ENCODE measurements at regions not wholly inside any gene's neighbourhood (a gene's known extent, or its start where the extent isn't known, plus 50 kb on each side); places are given as distances from the start of the nearest gene placed in this dataset.

DNA sequence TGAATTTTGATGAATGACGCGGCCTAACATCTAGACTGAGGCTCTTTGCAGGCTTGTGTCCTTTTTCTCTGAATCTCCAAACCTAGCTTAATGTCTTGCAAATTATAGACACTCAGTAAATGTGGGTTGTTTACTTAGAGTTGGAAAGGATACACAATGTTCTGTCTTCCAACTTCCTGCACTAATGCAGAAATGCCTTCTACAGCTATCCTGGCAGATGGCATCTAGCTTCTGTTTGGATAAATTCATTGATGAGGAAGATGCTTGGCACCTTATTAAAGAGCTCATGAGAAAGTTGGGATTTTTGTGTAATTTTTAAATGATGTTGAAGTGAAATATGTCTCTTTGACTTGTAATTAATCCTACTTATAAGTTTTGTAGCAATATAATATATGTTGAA, 1822.2 kb downstream of the MAT2B start:
- H3K9me3 Mint-ChIP-seq = no peaks in the 10 kb centered on the region
- peaks cover 14% of the 10 kb centered on the region for H3K4me1 Mint-ChIP-seq
- CTCF ChIA-PET = no interaction called here
- TF ChIP-seq ZNF317 (CRISPR knock-in tag; IDR thresholded peaks at IDR 0.05; ENCODE audit: borderline replicate concordance, low read depth) (no peak), SMAD3 (CRISPR knock-in tag; IDR thresholded peaks at IDR 0.05; ENCODE audit: borderline replicate concordance) (no peak), NR3C1 (CRISPR knock-in tag; conservative IDR thresholded peaks at IDR 0.05; ENCODE audit: low read depth) (no peak), JAZF1 (CRISPR knock-in tag; IDR thresholded peaks at IDR 0.05) (no peak), ZNF232 (CRISPR knock-in tag; IDR thresholded peaks at IDR 0.05) (no peak), ETV6 (CRISPR knock-in tag; IDR thresholded peaks at IDR 0.05) (no peak), NR1H2 (CRISPR knock-in tag; IDR thresholded peaks at IDR 0.05) (no peak), ZNF671 (CRISPR knock-in tag; IDR thresholded peaks at IDR 0.05) (no peak), ZNF423 (CRISPR knock-in tag; IDR thresholded peaks at IDR 0.05) (no peak), HMGA2 (CRISPR knock-in tag; IDR thresholded peaks at IDR 0.05) (no peak)
- TF ChIP-seq, protein P1, sequence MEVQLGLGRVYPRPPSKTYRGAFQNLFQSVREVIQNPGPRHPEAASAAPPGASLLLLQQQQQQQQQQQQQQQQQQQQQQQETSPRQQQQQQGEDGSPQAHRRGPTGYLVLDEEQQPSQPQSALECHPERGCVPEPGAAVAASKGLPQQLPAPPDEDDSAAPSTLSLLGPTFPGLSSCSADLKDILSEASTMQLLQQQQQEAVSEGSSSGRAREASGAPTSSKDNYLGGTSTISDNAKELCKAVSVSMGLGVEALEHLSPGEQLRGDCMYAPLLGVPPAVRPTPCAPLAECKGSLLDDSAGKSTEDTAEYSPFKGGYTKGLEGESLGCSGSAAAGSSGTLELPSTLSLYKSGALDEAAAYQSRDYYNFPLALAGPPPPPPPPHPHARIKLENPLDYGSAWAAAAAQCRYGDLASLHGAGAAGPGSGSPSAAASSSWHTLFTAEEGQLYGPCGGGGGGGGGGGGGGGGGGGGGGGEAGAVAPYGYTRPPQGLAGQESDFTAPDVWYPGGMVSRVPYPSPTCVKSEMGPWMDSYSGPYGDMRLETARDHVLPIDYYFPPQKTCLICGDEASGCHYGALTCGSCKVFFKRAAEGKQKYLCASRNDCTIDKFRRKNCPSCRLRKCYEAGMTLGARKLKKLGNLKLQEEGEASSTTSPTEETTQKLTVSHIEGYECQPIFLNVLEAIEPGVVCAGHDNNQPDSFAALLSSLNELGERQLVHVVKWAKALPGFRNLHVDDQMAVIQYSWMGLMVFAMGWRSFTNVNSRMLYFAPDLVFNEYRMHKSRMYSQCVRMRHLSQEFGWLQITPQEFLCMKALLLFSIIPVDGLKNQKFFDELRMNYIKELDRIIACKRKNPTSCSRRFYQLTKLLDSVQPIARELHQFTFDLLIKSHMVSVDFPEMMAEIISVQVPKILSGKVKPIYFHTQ (CRISPR knock-in tag; IDR thresholded peaks at IDR 0.05) = no peak
- TF ChIP-seq, protein P2, sequence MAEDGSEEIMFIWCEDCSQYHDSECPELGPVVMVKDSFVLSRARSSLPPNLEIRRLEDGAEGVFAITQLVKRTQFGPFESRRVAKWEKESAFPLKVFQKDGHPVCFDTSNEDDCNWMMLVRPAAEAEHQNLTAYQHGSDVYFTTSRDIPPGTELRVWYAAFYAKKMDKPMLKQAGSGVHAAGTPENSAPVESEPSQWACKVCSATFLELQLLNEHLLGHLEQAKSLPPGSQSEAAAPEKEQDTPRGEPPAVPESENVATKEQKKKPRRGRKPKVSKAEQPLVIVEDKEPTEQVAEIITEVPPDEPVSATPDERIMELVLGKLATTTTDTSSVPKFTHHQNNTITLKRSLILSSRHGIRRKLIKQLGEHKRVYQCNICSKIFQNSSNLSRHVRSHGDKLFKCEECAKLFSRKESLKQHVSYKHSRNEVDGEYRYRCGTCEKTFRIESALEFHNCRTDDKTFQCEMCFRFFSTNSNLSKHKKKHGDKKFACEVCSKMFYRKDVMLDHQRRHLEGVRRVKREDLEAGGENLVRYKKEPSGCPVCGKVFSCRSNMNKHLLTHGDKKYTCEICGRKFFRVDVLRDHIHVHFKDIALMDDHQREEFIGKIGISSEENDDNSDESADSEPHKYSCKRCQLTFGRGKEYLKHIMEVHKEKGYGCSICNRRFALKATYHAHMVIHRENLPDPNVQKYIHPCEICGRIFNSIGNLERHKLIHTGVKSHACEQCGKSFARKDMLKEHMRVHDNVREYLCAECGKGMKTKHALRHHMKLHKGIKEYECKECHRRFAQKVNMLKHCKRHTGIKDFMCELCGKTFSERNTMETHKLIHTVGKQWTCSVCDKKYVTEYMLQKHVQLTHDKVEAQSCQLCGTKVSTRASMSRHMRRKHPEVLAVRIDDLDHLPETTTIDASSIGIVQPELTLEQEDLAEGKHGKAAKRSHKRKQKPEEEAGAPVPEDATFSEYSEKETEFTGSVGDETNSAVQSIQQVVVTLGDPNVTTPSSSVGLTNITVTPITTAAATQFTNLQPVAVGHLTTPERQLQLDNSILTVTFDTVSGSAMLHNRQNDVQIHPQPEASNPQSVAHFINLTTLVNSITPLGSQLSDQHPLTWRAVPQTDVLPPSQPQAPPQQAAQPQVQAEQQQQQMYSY (CRISPR knock-in tag; IDR thresholded peaks at IDR 0.05) = no peak
- TF ChIP-seq, protein P3, sequence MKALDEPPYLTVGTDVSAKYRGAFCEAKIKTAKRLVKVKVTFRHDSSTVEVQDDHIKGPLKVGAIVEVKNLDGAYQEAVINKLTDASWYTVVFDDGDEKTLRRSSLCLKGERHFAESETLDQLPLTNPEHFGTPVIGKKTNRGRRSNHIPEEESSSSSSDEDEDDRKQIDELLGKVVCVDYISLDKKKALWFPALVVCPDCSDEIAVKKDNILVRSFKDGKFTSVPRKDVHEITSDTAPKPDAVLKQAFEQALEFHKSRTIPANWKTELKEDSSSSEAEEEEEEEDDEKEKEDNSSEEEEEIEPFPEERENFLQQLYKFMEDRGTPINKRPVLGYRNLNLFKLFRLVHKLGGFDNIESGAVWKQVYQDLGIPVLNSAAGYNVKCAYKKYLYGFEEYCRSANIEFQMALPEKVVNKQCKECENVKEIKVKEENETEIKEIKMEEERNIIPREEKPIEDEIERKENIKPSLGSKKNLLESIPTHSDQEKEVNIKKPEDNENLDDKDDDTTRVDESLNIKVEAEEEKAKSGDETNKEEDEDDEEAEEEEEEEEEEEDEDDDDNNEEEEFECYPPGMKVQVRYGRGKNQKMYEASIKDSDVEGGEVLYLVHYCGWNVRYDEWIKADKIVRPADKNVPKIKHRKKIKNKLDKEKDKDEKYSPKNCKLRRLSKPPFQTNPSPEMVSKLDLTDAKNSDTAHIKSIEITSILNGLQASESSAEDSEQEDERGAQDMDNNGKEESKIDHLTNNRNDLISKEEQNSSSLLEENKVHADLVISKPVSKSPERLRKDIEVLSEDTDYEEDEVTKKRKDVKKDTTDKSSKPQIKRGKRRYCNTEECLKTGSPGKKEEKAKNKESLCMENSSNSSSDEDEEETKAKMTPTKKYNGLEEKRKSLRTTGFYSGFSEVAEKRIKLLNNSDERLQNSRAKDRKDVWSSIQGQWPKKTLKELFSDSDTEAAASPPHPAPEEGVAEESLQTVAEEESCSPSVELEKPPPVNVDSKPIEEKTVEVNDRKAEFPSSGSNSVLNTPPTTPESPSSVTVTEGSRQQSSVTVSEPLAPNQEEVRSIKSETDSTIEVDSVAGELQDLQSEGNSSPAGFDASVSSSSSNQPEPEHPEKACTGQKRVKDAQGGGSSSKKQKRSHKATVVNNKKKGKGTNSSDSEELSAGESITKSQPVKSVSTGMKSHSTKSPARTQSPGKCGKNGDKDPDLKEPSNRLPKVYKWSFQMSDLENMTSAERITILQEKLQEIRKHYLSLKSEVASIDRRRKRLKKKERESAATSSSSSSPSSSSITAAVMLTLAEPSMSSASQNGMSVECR (CRISPR knock-in tag; IDR thresholded peaks at IDR 0.05; ENCODE audit: borderline replicate concordance) = no peak
- TF ChIP-seq, protein P4, sequence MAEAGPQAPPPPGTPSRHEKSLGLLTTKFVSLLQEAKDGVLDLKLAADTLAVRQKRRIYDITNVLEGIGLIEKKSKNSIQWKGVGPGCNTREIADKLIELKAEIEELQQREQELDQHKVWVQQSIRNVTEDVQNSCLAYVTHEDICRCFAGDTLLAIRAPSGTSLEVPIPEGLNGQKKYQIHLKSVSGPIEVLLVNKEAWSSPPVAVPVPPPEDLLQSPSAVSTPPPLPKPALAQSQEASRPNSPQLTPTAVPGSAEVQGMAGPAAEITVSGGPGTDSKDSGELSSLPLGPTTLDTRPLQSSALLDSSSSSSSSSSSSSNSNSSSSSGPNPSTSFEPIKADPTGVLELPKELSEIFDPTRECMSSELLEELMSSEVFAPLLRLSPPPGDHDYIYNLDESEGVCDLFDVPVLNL (CRISPR knock-in tag; IDR thresholded peaks at IDR 0.05; ENCODE audit: borderline replicate concordance, low read depth) = no peak
- TF ChIP-seq, protein P5, sequence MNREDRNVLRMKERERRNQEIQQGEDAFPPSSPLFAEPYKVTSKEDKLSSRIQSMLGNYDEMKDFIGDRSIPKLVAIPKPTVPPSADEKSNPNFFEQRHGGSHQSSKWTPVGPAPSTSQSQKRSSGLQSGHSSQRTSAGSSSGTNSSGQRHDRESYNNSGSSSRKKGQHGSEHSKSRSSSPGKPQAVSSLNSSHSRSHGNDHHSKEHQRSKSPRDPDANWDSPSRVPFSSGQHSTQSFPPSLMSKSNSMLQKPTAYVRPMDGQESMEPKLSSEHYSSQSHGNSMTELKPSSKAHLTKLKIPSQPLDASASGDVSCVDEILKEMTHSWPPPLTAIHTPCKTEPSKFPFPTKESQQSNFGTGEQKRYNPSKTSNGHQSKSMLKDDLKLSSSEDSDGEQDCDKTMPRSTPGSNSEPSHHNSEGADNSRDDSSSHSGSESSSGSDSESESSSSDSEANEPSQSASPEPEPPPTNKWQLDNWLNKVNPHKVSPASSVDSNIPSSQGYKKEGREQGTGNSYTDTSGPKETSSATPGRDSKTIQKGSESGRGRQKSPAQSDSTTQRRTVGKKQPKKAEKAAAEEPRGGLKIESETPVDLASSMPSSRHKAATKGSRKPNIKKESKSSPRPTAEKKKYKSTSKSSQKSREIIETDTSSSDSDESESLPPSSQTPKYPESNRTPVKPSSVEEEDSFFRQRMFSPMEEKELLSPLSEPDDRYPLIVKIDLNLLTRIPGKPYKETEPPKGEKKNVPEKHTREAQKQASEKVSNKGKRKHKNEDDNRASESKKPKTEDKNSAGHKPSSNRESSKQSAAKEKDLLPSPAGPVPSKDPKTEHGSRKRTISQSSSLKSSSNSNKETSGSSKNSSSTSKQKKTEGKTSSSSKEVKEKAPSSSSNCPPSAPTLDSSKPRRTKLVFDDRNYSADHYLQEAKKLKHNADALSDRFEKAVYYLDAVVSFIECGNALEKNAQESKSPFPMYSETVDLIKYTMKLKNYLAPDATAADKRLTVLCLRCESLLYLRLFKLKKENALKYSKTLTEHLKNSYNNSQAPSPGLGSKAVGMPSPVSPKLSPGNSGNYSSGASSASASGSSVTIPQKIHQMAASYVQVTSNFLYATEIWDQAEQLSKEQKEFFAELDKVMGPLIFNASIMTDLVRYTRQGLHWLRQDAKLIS (CRISPR knock-in tag; IDR thresholded peaks at IDR 0.05; ENCODE audit: borderline replicate concordance) = no peak
- TF ChIP-seq, protein P6, sequence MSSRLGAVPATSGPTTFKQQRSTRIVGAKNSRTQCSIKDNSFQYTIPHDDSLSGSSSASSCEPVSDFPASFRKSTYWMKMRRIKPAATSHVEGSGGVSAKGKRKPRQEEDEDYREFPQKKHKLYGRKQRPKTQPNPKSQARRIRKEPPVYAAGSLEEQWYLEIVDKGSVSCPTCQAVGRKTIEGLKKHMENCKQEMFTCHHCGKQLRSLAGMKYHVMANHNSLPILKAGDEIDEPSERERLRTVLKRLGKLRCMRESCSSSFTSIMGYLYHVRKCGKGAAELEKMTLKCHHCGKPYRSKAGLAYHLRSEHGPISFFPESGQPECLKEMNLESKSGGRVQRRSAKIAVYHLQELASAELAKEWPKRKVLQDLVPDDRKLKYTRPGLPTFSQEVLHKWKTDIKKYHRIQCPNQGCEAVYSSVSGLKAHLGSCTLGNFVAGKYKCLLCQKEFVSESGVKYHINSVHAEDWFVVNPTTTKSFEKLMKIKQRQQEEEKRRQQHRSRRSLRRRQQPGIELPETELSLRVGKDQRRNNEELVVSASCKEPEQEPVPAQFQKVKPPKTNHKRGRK (CRISPR knock-in tag; IDR thresholded peaks at IDR 0.05; ENCODE audit: borderline replicate concordance) = no peak
- DNase-seq (ENCODE audit: low spot score) (no peak), ATAC-seq (no peak)
- POLR2A ChIA-PET = no interaction called here
- H3K36me3 Mint-ChIP-seq = no peaks in the 10 kb centered on the region
- no peaks in the 10 kb centered on the region for H3K27me3 Mint-ChIP-seq (ENCODE audit: low read depth)
- no peak overlapping the region for H3K27ac Mint-ChIP-seq
- H3K4me3 Mint-ChIP-seq = no peak overlapping the region
